ENCODE measurements at regions not wholly inside any gene's neighbourhood (a gene's known extent, or its start where the extent isn't known, plus 50 kb on each side); places are given as distances from the start of the nearest gene placed in this dataset.
A peak's percentile ranks its signal among the peaks of the same experiment; 100 is the strongest.
"Not testable (repeated sequence)": the region's sequence is repeated elsewhere in the genome, so short reads cannot be mapped to it uniquely, and the experiment has no call there.

DNA sequence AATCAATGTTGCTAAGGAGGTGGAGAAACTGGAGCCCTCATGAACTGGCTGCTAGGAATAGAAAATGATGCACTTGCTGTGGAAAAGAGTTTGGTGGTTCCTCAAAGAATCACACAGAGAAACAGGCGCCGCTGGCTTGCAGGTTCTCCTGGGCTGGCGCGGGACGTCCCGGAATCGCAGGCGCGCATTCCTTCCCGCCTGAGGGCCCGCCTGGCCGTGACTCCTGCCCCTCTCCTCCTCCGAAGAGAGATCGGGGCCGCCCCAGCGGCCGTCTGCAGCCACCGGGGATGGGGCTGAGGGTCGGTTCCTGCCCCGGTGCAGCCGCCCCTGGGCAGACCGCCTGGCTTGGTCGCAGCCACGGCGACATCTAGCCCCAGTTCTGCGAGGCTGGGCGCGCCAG, 284.4 kb downstream of the CWH43 start:
- DNase-seq (ENCODE audit: low read depth, low spot score); in situ Hi-C loops (cut with HindIII; ENCODE audit: low pct_unique_long_range_greater_than_20kb, low sequenced_read_pairs): not testable (repeated sequence)

DNA sequence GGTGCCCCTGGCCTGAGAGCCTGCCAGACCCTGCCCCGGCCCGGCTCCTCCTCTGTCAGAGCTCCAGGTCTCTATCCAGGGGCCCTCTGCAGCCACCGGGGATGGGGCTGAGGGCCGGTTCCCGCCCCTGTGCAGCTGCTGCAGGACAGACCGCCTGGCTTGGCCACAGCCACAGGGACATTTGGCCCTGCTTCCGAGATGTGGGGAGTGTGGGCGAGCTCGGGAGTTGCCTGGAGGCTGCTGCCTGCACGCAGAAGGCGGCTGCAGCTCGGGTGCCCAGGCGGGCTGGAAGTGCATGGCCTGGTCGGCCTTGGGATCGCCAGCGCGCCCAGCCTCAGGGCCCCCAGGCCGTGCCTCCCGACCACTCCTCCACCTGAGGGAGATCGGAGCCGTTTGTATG, 284.8 kb downstream of the CWH43 start:
- in situ Hi-C loops (cut with HindIII; ENCODE audit: low pct_unique_long_range_greater_than_20kb, low sequenced_read_pairs) = not testable (repeated sequence)

DNA sequence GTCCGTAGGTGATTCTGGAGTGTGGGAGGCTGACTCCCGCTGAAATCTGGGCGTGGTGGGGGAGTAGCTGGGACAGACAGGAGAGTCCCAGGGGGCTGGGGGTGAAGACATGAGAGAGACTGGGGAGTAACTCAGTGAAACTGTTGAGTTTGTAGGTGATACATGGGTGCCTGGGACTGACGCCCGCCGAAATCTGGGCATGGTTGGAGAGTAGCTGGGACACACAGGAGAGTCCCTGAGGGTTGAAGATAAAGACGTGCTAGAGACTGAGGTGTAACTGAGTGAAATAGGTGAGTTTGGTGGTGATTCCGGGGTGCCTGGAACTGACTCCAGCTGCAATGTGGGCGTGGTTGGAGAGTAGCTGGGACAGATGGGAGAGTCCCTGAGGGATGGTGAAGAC, 299.8 kb downstream of the CWH43 start:
- in situ Hi-C loops (cut with HindIII; ENCODE audit: low pct_unique_long_range_greater_than_20kb, low sequenced_read_pairs); DNase-seq (ENCODE audit: low read depth, low spot score): not testable (repeated sequence)

More for the DNA sequence above, 284.8 kb downstream of the CWH43 start:
- DNase-seq (ENCODE audit: low read depth, low spot score) = not testable (repeated sequence)

DNA sequence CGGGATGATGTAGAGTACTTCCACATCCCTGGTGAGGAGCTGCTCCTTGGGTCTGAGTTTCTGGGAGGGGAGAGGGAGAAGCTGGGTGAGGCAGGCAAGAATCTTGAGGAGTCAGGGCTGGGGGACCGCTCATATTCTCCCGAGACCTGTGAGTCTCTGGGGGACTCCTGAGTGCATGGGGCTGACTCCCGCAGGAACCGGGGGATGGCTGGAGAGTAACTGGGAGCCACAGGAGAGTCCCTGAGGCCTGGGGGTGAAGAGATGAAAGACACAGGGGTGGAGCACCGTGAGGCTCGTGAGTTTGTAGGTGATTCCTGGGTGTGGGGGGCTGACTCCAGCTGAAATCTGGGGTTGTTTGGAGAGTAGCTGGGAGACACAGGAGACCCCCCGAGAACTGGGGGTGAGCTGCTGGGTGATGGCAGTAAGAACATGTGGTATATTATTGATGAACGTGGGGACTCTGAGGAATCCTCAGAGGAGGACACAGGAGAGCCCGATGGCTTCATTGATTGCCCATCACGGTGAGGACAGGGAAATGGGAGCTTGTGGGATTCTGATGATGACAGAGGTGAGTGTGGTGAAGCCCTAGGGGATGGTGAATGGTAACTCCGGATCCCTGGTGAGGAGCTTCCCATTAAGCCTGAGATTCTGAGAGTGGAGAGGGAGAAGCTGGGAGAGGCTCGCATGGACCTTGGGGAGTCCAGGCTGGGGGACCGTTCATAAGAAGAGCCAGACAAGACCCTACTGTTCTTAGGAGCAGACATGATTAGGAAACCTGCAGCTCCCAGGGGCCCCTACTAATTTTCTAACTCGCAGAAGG, 301.1 kb downstream of the CWH43 start:
- DNase-seq (ENCODE audit: low read depth, low spot score); in situ Hi-C loops (cut with HindIII; ENCODE audit: low pct_unique_long_range_greater_than_20kb, low sequenced_read_pairs): not testable (repeated sequence)

DNA sequence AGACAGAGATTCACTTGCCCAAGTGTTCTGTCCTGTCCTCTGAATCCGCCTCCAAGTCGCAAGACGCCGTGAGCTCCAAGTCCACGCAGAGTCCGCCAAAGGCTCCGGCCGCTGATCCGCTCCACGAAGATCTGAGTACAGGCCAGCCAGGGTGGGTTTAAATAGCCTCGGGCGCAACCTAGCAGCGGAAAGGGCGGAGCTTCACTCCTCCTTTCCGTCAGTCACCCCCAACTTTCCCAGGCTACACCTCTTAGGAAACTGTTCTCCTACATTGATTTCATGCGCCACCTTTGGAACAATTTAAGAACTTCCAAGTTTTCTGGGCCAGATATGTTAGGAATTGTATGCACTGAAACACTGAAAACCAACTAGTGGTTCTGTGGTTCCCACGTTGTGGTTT, 301.8 kb downstream of the CWH43 start:
- peak; percentile 1 for DNase-seq (ENCODE audit: low read depth, low spot score)
- in situ Hi-C loops (cut with HindIII; ENCODE audit: low pct_unique_long_range_greater_than_20kb, low sequenced_read_pairs) = not testable (repeated sequence)

DNA sequence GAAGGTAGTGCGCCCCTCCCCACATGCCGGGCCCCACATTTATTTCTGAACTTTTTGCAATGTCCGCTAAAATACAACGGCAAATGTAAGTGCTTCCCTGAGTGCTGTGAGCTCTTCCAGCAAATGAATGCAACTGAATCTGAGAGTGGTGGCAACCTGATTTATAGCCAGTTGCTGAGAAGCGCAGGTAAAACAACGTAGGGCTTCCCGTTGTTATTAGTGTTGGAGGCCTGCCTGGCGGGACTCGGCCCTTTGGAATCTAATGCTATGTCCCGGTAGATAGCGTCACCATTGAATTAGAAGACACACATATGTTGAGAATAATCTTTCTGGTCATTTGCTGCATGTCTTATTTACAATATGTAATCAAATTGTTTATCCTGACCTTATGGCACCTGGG, 302.7 kb downstream of the CWH43 start:
- in situ Hi-C loops (cut with HindIII; ENCODE audit: low pct_unique_long_range_greater_than_20kb, low sequenced_read_pairs); DNase-seq (ENCODE audit: low read depth, low spot score): not testable (repeated sequence)

DNA sequence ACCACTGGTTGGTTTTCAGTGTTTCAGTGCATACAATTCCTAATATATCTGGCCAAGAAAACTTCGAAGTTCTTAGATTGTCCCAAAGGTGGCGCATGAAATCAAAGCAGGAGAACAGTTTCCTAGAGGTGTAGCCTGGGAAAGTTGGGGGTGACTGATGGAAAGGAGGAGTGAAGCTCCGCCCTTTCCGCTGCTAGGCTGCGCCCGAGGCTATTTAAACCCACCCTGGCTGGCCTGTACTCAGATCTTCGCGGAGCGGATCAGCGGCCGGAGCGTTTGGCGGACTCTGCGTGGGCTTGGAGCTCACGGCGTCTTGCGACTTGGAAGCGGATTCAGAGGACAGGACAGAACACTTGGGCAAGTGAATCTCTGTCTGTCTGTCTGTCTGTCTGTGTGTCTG, 328.7 kb downstream of the CWH43 start:
- DNase-seq (ENCODE audit: low read depth, low spot score) = peak; percentile 43
- in situ Hi-C loops (cut with HindIII; ENCODE audit: low pct_unique_long_range_greater_than_20kb, low sequenced_read_pairs) = not testable (repeated sequence)

DNA sequence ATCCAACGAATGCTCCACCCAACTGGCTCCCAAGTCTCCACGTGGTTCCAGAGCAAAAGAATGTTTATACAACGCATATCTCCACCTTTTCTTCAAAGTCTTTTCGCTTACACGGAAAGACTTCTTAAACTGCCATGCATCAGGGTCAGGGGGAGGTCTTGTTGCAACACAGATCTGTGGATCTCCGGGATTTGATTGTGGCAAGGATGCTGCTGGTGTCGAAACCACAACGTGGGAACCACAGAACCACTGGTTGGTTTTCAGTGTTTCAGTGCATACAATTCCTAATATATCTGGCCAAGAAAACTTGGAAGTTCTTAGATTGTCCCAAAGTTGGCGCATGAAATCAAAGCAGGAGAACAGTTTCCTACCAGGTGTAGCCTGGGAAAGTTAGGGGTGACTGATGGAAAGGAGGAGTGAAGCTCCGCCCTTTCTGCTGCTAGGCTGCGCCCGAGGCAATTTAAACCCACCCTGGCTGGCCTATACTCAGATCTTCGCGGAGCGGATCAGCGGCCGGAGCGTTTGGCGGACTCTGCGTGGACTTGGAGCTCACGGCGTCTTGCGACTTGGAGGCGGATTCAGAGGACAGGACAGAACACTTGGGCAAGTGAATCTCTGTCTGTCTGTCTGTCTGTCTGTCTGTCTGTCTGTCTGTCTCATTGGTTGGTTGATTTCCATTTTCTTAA, 334.8 kb downstream of the CWH43 start:
- in situ Hi-C loops (cut with HindIII; ENCODE audit: low pct_unique_long_range_greater_than_20kb, low sequenced_read_pairs); DNase-seq (ENCODE audit: low read depth, low spot score): not testable (repeated sequence)

DNA sequence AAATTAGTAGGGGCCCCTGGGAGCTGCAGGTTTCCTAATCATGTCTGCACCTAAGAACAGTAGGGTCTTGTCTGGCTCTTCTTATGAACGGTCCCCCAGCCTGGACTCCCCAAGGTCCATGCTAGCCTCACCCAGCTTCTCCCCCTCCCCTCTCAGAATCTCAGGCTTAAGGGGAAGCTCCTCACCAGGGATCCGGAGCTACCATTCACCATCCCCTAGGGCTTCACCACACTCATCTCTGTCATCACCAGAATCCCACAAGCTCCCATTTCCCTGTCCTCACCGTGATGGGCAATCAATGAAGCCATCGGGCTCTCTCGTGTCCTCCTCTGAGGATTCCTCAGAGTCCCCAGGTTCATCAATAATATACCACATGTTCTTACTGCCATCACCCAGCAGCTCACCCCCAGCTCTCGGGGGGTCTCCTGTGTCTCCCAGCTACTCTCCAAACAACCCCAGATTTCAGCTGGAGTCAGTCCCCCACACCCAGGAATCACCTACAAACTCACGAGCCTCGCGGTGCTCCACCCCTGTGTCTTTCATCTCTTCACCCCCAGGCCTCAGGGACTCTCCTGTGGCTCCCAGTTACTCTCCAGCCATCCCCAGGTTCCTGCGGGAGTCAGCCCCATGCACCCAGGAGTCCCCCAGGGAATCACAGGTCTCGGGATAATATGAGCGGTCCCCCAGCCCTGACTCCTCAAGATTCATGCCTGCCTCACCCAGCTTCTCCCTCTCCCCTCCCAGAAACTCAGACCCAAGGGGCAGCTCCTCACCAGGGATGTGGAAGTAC, 335.6 kb downstream of the CWH43 start:
- in situ Hi-C loops (cut with HindIII; ENCODE audit: low pct_unique_long_range_greater_than_20kb, low sequenced_read_pairs) = not testable (repeated sequence)

DNA sequence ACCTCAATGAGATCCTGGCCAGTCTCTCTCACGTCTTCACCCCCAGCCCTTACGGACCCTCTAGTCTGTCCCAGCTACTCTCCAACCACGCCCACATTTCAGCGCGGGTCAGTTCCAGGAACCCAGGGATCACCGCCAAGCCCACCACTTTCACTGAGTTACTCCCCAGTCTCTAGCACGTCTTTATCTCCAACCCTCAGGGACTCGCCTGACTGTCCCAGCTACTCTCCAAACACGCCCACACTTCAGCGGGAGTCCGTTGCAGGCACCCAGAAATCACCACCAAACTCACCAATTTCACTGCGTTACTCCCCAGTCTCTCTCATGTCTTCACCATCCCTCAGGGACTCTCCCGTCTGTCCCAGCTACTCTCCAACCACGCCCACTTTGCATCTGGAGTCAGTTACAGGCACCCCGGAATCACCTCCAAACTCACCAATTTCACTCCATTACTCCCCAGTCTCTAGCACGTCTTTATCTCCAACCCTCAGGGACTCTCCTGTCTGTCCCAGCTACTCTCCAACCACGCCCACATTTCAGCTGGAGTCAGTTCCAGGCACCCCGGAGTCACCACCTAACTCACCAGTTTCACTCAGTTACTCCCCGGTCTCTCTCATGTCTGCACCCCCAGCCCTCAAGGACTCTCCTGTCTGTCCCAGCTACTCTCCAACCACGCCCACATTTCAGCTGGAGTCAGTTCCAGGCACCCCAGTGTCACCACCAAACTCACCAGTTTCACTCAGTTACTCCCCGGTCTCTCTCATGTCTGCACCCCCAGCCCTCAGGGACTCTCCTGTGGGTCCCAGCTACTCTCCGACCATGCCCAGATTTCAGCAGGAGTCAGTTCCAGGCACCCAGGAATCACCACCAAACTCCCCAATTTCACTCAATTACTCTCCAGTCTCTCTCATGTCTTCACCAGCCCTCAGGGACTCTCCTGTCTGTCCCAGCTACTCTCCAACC, 336.8 kb downstream of the CWH43 start:
- DNase-seq (ENCODE audit: low read depth, low spot score); in situ Hi-C loops (cut with HindIII; ENCODE audit: low pct_unique_long_range_greater_than_20kb, low sequenced_read_pairs): not testable (repeated sequence)

More for the DNA sequence above, 335.6 kb downstream of the CWH43 start:
- DNase-seq (ENCODE audit: low read depth, low spot score) = not testable (repeated sequence)

DNA sequence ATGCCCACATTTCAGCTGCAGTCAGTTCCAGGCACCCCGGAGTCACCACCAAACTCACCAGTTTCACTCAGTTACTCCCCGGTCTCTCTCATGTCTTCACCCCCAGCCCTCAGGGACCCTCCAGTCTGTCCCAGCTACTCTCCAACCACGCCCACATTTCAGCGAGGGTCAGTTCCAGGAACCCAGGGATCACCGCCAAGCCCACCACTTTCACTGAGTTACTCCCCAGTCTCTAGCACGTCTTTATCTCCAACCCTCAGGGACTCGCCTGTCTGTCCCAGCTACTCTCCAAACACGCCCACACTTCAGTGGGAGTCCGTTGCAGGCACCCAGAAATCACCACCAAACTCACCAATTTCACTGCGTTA, 337.5 kb downstream of the CWH43 start:
- in situ Hi-C loops (cut with HindIII; ENCODE audit: low pct_unique_long_range_greater_than_20kb, low sequenced_read_pairs); DNase-seq (ENCODE audit: low read depth, low spot score): not testable (repeated sequence)
